ENCODE measurements at regions not wholly inside any gene's neighbourhood (a gene's known extent, or its start where the extent isn't known, plus 50 kb on each side); places are given as distances from the start of the nearest gene placed in this dataset.
A peak's percentile ranks its signal among the peaks of the same experiment; 100 is the strongest.

DNA sequence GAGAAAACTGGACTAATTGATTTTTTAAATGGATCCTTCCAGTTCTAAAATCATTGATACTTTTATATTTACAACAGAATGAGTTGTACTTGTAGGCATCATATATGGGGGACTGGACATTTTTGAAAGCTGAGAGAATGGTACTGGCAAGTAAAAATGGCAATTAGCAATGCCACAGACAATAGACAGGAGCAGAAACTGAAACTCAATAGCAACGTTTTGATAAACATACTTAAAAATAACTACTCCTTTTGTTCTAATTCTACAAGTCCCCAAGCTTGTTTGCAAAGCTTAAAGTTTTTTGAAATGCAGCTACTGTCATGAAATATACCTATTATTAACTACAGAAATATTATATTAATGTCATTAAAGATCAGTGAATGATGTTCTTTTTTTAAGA lies 52.8 kb upstream of the FBXL7 start:
- FAIRE-seq: no peak

- FAIRE-seq: no peak
These were observed 53.4 kb upstream of the FBXL7 start for GRCh38 chr5:15446552-15446951.

- FAIRE-seq: no peak
These were observed 57.8 kb upstream of the FBXL7 start for GRCh38 chr5:15442193-15442570.

GRCh38 chr5:15441433-15442192 lies 58.4 kb upstream of the FBXL7 start:
- no peak for FAIRE-seq

DNA sequence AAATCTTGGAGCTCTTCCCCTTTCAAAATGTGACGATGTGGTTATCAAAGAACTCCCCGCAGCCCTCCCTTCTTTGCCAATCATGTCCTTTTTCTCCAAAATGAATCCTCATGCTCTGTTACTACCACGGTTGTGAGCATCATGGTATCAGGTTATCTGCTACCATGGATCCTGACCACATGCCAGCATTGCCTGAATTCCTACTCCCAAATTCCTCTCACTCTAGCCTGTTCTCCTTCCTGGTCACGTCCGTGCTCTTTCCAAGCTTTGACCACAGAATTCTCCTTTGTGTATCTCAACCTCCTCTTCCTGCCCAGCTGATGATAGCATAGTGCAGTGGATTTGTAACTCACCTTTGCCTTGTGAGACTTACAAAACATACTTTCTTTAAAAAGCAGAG lies 59.5 kb upstream of the FBXL7 start:
- no peak for FAIRE-seq

DNA sequence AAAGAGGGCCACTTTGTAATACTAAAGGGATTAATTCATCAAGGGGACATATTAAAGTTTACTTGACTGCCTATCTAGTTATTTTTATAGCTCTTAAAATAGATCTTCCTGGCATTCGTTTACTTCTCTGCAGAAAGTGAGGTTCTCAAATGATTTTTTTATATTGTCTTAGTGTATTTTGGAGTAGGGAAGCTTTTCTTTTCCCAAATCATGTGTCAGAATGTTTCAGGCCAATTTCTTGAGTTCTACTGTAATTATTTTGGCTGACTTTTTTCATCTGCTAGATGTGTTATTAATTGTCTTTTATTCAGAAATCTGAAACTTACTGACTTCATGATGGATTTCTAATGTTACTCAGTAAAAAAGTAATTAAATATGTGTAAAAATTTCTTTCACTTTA lies 60.2 kb upstream of the FBXL7 start:
- FAIRE-seq: no peak

GRCh38 chr5:15433709-15434108 lies 66.3 kb upstream of the FBXL7 start:
- no peak for FAIRE-seq

DNA sequence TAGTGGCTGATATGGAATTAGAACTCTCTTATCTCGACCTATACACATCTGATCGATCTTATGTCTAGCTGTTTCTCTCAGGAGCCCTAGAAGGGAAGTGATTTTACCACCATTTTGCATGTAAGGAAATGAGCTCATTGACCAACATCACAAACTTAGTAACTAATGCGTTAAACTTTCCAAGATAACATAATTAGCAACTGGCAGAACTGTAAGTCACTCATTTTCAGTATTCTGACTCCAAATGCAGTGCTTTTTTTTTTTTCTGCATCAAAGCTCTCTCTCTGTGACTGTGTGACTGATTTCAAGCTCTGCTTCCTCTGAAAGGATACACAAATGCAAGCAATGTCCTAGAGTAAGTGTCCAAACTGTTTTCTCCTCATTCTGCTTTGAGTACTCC lies 68.1 kb upstream of the FBXL7 start:
- no peak for FAIRE-seq

DNA sequence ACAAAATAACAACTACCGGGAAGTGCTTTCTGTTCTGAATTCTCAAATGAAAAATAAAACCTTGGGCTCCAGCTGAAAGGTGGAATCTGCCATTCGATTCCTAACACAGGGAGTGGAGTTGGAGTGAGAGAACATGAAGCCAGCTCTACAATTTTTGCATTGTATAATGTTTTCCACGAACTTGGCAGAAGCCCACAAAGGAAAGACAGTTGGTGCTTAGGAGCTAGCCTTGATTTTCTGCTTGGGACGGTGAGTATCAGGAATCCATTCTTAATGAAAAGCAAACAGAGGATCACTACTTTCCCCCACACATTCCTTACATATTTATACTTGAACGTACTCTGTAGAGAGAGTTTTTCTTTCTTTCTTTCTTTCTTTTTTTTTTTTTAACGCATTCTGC lies 74.2 kb upstream of the FBXL7 start:
- FAIRE-seq: no peak

- no peak for FAIRE-seq
These were observed 75.2 kb upstream of the FBXL7 start for GRCh38 chr5:15424769-15425168.

DNA sequence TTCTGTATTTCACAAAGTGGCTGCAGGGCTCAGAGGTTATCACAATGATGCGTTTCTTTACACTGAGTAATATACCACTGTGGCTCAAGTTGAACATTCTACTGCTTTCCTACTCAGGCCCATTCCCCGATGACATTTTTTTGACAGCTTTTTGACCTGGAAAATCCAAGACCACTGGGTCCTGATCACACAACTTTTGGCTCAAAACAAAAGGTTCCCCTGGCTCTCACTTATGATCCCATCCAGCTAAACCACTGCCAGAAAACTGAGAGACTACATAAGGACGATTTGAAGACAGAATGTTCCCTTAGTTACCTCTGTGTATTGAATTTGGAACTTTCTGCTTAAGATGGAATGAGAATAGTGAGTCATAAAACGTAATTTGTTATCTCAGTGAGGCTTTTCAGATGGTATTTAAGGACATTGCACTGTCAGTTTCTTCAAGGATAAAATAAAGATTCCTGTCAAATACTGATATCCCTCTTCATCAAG lies 78.0 kb upstream of the FBXL7 start:
- FAIRE-seq: no peak

- peak; percentile 9 for FAIRE-seq
These were observed 78.6 kb upstream of the FBXL7 start for GRCh38 chr5:15421381-15421780.

DNA sequence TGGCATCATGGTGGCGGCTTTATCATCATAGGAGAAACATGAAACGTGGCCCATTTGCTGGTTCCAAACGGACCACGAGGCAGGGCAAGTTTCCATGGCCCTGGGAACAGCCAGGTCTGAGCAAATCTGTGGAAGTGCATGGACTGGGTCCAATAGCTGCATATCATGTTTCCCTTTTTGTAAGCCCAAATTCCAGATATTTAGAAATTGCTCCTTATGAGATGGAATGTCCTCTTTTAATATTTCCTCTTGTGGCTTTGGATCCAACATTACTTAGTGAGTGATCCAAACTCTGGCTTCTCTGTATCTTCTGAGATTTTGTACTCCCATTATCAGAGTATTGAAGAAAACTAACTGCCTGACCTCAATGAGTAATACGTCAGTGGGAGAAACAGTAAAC lies 79.8 kb upstream of the FBXL7 start:
- no peak for FAIRE-seq

DNA sequence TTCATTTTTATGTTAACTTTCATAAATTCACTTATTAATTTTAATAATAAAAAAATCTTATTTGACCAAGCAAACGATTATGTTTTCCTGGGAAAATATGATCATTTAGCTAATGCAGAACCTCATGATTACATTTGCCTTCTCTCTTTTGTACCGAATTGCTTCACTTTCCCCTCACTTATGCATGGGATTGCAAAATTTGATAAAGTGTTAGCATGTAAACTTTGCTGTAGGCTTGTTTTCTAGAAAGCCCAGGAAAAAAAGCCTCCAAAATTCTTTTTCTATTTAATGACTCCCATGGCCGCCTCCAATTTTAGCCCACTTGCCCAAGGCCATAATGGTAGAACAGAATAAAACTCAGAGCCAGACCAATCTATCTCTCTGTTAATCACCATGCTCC lies 82.8 kb upstream of the FBXL7 start:
- FAIRE-seq: no peak

DNA sequence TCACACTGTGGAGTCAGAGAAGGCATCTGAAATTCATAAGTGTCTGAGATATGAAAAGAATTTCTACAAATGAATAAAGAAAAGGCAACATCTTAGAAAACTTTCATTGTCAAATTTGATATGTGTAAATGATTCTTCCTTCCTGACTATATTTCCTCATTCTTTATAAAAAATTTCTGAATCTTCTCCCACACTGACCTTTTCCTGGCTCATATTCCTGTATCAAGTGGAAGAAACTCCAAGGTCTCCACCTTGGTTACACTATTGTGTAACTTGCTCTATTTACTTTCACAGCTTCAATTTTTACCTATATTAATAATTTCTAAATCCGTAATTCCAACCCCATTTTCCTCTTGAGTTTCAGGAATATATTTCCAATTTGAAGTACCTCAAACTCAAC lies 93.5 kb upstream of the FBXL7 start:
- FAIRE-seq: no peak

DNA sequence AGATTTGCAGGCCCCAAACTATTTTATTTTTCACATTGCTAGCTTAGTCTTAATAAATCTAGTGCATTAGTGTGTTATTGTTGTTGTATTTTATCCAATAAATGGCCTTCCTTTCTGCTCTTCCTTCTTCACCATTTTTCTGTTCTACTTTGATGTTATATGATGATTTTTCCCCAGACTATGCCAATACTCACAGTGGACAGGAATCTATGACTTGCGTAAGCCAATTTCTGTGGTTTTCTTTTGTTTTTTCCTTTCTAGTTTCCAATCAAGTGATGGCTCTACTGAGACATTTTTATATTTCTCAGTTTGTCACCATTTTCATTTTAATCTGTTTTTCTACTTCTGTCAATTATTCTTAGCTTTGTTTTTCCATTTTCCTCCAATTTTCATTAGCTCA lies 106.8 kb upstream of the FBXL7 start:
- FAIRE-seq: no peak

- no peak for FAIRE-seq
These were observed 108.1 kb upstream of the FBXL7 start for GRCh38 chr5:15391704-15392397.

DNA sequence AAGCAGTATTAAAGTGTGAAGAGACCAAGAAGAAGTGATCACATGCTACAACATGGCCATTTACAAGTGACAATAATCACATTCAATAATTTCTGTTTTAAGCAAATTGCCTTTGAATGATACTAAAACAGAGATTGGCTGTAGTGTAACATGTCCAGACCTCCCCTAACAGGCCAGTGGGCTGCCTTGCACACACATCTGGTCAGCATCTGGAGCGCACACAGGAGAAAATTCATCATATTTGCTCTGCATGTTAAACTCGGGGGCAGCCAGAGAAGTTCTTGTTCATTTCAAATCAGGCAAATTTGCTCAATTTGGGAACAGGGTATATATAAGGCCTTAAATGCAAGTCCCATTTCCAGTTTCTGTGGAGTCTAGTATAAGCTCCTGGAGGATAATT lies 111.1 kb upstream of the FBXL7 start:
- FAIRE-seq: no peak

- FAIRE-seq: no peak
These were observed 112.0 kb upstream of the FBXL7 start for GRCh38 chr5:15387931-15388524.

DNA sequence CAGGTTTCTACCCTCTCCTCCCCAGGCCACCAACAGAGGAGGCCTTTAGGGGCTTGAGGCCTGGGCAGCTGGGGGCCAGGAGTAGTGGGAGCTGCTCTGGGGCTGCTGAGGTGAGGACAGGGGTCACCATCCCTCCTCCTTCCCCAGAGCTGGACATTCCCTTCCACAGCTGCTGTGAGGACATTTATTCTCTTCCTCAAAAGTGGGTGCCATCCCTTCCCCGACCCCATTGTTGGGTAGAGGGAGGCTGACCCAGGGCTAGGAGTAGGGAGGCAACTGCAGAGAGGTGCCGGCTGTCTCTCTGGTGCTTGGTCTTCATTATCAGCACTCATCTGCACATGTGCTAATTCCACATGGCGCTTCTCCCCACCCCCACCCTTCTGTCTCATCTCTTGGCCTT lies 113.9 kb upstream of the FBXL7 start:
- FAIRE-seq: no peak

GRCh38 chr5:15385553-15385952 lies 114.4 kb upstream of the FBXL7 start:
- FAIRE-seq: no peak

GRCh38 chr5:15385037-15385436 lies 114.9 kb upstream of the FBXL7 start:
- no peak for FAIRE-seq

- no peak for FAIRE-seq
These were observed 115.4 kb upstream of the FBXL7 start for GRCh38 chr5:15384581-15384980.

- no peak for FAIRE-seq
These were observed 115.8 kb upstream of the FBXL7 start for GRCh38 chr5:15384176-15384575.

All from islet of Langerhans (tissue), 1 donor.